ENCODE measurements at regions not wholly inside any gene's neighbourhood (a gene's known extent, or its start where the extent isn't known, plus 50 kb on each side); places are given as distances from the start of the nearest gene placed in this dataset.

DNA sequence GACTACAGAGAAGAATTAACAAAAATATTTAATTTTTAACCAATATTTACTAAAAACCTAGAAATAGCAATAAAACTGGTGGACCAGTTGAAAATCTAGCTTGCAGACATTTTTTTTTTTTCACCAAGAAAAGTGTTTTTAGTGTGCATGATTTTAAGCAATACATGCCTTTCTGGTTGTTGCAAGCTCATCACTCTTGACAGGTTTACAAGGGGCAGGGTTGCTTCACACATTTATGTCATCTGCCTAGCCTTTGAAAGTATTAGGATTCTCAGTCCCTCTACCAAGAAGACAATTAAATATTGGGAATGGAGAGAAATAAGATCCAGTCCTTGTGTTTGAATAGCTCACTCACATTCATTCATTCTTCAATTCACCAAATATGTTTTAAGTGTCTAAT is 53.8 kb upstream of the LYPLAL1 start:
- no peak for TF ChIP-seq SMAD1 (IDR thresholded peaks at IDR 0.05; ENCODE audit: low read depth, partially characterized antibody)
- no peak for TF ChIP-seq IKZF1 (conservative IDR thresholded peaks at IDR 0.05)
- TF ChIP-seq SP1 (IDR thresholded peaks at IDR 0.05; ENCODE audit: low read depth, low read length) = no peak

Measured in GM12878 (cell line).